Esophagus (tissue), 2 donors: ENCODE measurements at regions not wholly inside any gene's neighbourhood (a gene's known extent, or its start where the extent isn't known, plus 50 kb on each side); places are given as distances from the start of the nearest gene placed in this dataset.
A peak's percentile ranks its signal among the peaks of the same experiment; 100 is the strongest.

Source experiments
- H3K27ac ChIP-seq, 2 donors: one replicate each; pipeline ENCODE4 v1.5.1; 2013; ENCODE audit warnings: low read depth in 2 of 2, mild to moderate bottlenecking in 2 of 2, inconsistent platforms in 1 of 2, low read length in 1 of 2, moderate library complexity in 1 of 2
- H3K27me3 ChIP-seq, 2 donors: one replicate each; pipeline ENCODE4 v1.6.1; 2013; ENCODE audit warnings: low read length in 2 of 2, control low read depth in 1 of 2, mild to moderate bottlenecking in 1 of 2; ENCODE audit not compliant: insufficient read depth in 2 of 2, control insufficient read depth in 1 of 2
- H3K36me3 ChIP-seq, 2 donors: one replicate each; pipeline ENCODE4 v1.6.1; 2013; ENCODE audit warnings: low read length in 1 of 2; ENCODE audit not compliant: control insufficient read depth in 2 of 2, insufficient read depth in 2 of 2
- H3K4me1 ChIP-seq, 2 donors: one replicate each; pipeline ENCODE4 v1.6.1; 2013; ENCODE audit warnings: low read length in 1 of 2; ENCODE audit not compliant: control insufficient read depth in 2 of 2, insufficient read depth in 2 of 2
- H3K4me3 ChIP-seq, 2 donors: one replicate each; pipeline ENCODE4 v1.5.1; 2013; ENCODE audit warnings: low read length in 2 of 2, mild to moderate bottlenecking in 2 of 2, low read depth in 1 of 2, moderate library complexity in 1 of 2
- H3K9me3 ChIP-seq, 2 donors: one replicate each; pipeline ENCODE4 v1.6.1; 2013; ENCODE audit warnings: mild to moderate bottlenecking in 2 of 2, low read depth in 1 of 2, low read length in 1 of 2, moderate library complexity in 1 of 2; ENCODE audit not compliant: control insufficient read depth in 2 of 2, insufficient read depth in 1 of 2
- WGBS, 2 donors: extraction: QIAGEN DNeasy Blood & Tissue Kit; methylation state at CpG; one replicate each; pipeline ENCODE4 v1.1.7; 2013; 5-methylcytosine and 5-hydroxymethylcytosine counted together
- donor health status: healthy with polysubstance abuse.
- donor health status: Bipolar disorder and iron deficiency.

- H3K4me1 ChIP-seq = peaks cover 2 to 35% of the 10 kb centered on the region in 2 donors
- no peaks in the 10 kb centered on the region for H3K27me3 ChIP-seq
- H3K4me3 ChIP-seq = no peak overlapping the region
- no peaks in the 10 kb centered on the region for H3K36me3 ChIP-seq
- H3K9me3 ChIP-seq = no peaks in the 10 kb centered on the region
- WGBS, 2 donors = 58 to 62% methylated on average over 18 to 19 of the region's 19 CpGs
- H3K27ac ChIP-seq = peak overlapping the region in 1 of 2 donors; percentile 33
Observed at GRCh38 chr2:9769171-9770005, 73.9 kb upstream of the TAF1B start.

GRCh38 chr2:9770006-9770307 is 73.3 kb upstream of the TAF1B start:
- H3K4me3 ChIP-seq = no peak overlapping the region
- H3K9me3 ChIP-seq = no peaks in the 10 kb centered on the region
- 44 to 52% methylated on average over 6 of the region's 6 CpGs for WGBS, 2 donors
- peaks cover 2 to 35% of the 10 kb centered on the region in 2 donors for H3K4me1 ChIP-seq
- no peaks in the 10 kb centered on the region for H3K36me3 ChIP-seq
- H3K27me3 ChIP-seq = no peaks in the 10 kb centered on the region
- H3K27ac ChIP-seq = peak overlapping the region in 1 of 2 donors; percentile 89

GRCh38 chr2:9770308-9771100 is 72.8 kb upstream of the TAF1B start:
- Histone ChIP-seq H3K4me1 (peaks cover 2 to 32% of the 10 kb centered on the region in 2 donors), H3K27me3 (no peaks in the 10 kb centered on the region), H3K9me3 (no peaks in the 10 kb centered on the region), H3K27ac (peak overlapping the region; percentile 37 to 89), H3K36me3 (no peaks in the 10 kb centered on the region), H3K4me3 (no peak overlapping the region)
- WGBS, 2 donors = 48 to 56% methylated on average over 27 of the region's 27 CpGs

- WGBS, 2 donors = 55 to 73% methylated on average over 5 of the region's 5 CpGs
- Histone ChIP-seq H3K27me3 (no peaks in the 10 kb centered on the region), H3K4me1 (peaks cover 2 to 26% of the 10 kb centered on the region in 2 donors), H3K9me3 (no peaks in the 10 kb centered on the region), H3K36me3 (no peaks in the 10 kb centered on the region), H3K27ac (peak overlapping the region; percentile 15 to 89), H3K4me3 (no peak overlapping the region)
Observed at GRCh38 chr2:9771101-9771449, 72.2 kb upstream of the TAF1B start.

GRCh38 chr2:9771481-9772017 is 71.7 kb upstream of the TAF1B start:
- Histone ChIP-seq H3K4me3 (no peak overlapping the region), H3K27me3 (no peaks in the 10 kb centered on the region), H3K4me1 (peaks cover 2 to 23% of the 10 kb centered on the region in 2 donors), H3K36me3 (no peaks in the 10 kb centered on the region), H3K27ac (peak overlapping the region in 1 of 2 donors; percentile 89), H3K9me3 (no peaks in the 10 kb centered on the region)
- WGBS, 2 donors = 58 to 61% methylated on average over 8 of the region's 8 CpGs

GRCh38 chr2:9772035-9772998 is 71.0 kb upstream of the TAF1B start:
- Histone ChIP-seq H3K36me3 (no peaks in the 10 kb centered on the region), H3K4me1 (peaks cover 2 to 23% of the 10 kb centered on the region in 2 donors), H3K9me3 (no peaks in the 10 kb centered on the region), H3K27ac (no peak overlapping the region), H3K4me3 (no peak overlapping the region), H3K27me3 (no peaks in the 10 kb centered on the region)
- 92% methylated on average over 22 of the region's 22 CpGs for WGBS, 2 donors

- Histone ChIP-seq H3K4me3 (no peak overlapping the region), H3K27me3 (no peaks in the 10 kb centered on the region), H3K36me3 (no peaks in the 10 kb centered on the region), H3K27ac (peak overlapping the region in 1 of 2 donors; percentile 58), H3K9me3 (no peaks in the 10 kb centered on the region), H3K4me1 (peaks cover 2 to 24% of the 10 kb centered on the region in 2 donors)
- 72 to 82% methylated on average over 23 of the region's 23 CpGs for WGBS, 2 donors
Observed at GRCh38 chr2:9772999-9773902, 70.0 kb upstream of the TAF1B start.

- H3K36me3 ChIP-seq = no peaks in the 10 kb centered on the region
- no peaks in the 10 kb centered on the region for H3K27me3 ChIP-seq
- no peak overlapping the region for H3K4me3 ChIP-seq
- no peaks in the 10 kb centered on the region for H3K9me3 ChIP-seq
- 26 to 37% methylated on average over 3 of the region's 3 CpGs for WGBS, 2 donors
- peaks cover 2 to 23% of the 10 kb centered on the region in 2 donors for H3K4me1 ChIP-seq
- peak overlapping the region in 1 of 2 donors; percentile 58 for H3K27ac ChIP-seq
Observed at GRCh38 chr2:9773903-9774239, 69.4 kb upstream of the TAF1B start.
